ENCODE measurements at regions not wholly inside any gene's neighbourhood (a gene's known extent, or its start where the extent isn't known, plus 50 kb on each side); places are given as distances from the start of the nearest gene placed in this dataset.

DNA sequence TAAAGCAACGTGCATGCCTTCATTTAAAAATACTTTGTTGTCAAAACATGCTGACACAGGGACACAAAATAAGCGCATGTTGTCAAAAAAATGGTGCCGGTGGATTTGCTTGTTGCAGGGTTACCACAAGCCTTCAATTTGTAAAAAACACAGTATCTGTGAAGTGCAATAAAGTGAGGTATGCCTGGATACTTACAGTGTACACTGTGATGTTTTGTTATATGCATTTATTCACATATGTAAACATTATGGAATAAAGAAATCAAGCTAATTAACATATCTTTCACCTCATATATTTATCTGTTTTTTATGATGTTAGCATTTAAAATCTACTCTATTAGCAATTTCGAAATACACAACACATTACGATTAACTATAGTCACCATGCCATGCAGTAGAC, 202.6 kb upstream of the FZD8 start:
- TF ChIP-seq TAF1 (IDR thresholded peaks at IDR 0.05; ENCODE audit: low read depth, low read length) (no peak), CREB1 (IDR thresholded peaks at IDR 0.05) (no peak), SIN3A (conservative IDR thresholded peaks at IDR 0.05 in 1 of 2, IDR thresholded peaks at IDR 0.05 in 1 of 2; ENCODE audit: low read depth in 1 of 2, low read length in 2 of 2) (no peak), EZH2 (IDR thresholded peaks at IDR 0.05; ENCODE audit: low read depth, low read length, severe bottlenecking) (no peak), POLR2A (IDR thresholded peaks at IDR 0.05; ENCODE audit: control extremely low read depth in 1 of 2, low read depth in 2 of 2, low read length in 2 of 2) (no peak), KDM4A (IDR thresholded peaks at IDR 0.05; ENCODE audit: low read depth, low read length, severe bottlenecking) (no peak), RAD21 (IDR thresholded peaks at IDR 0.05 in 1 of 2, conservative IDR thresholded peaks at IDR 0.05 in 1 of 2; ENCODE audit: low read depth in 2 of 2, low read length in 2 of 2) (no peak), GABPA (IDR thresholded peaks at IDR 0.05; ENCODE audit: borderline replicate concordance, insufficient read depth, low read length) (no peak), SUZ12 (IDR thresholded peaks at IDR 0.05; ENCODE audit: low read length) (no peak), EGR1 (IDR thresholded peaks at IDR 0.05; ENCODE audit: borderline replicate concordance, low read depth, low read length) (no peak), ASH2L (IDR thresholded peaks at IDR 0.05; ENCODE audit: low read length) (no peak), SP1 (IDR thresholded peaks at IDR 0.05; ENCODE audit: low read depth, low read length) (no peak), EP300 (IDR thresholded peaks at IDR 0.05; ENCODE audit: borderline replicate concordance in 1 of 2, low read depth in 2 of 2, low read length in 2 of 2) (no peak)
- TF ChIP-seq, protein P1, sequence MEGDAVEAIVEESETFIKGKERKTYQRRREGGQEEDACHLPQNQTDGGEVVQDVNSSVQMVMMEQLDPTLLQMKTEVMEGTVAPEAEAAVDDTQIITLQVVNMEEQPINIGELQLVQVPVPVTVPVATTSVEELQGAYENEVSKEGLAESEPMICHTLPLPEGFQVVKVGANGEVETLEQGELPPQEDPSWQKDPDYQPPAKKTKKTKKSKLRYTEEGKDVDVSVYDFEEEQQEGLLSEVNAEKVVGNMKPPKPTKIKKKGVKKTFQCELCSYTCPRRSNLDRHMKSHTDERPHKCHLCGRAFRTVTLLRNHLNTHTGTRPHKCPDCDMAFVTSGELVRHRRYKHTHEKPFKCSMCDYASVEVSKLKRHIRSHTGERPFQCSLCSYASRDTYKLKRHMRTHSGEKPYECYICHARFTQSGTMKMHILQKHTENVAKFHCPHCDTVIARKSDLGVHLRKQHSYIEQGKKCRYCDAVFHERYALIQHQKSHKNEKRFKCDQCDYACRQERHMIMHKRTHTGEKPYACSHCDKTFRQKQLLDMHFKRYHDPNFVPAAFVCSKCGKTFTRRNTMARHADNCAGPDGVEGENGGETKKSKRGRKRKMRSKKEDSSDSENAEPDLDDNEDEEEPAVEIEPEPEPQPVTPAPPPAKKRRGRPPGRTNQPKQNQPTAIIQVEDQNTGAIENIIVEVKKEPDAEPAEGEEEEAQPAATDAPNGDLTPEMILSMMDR (IDR thresholded peaks at IDR 0.05; ENCODE audit: control extremely low read depth in 1 of 3, insufficient read depth in 1 of 3, low read depth in 1 of 3, low read length in 3 of 3) = no peak
